GM21528 (cell line): ENCODE measurements at regions not wholly inside any gene's neighbourhood (a gene's known extent, or its start where the extent isn't known, plus 50 kb on each side); places are given as distances from the start of the nearest gene placed in this dataset.

Experiments used
- ATAC-seq: cut with Tn5 transposase; IDR thresholded peaks from one replicate; pipeline ENCODE4 v1.9.1; 2021; ENCODE audit warnings: mild to moderate bottlenecking, moderate library complexity; ENCODE audit not compliant: unreplicated experiment, low FRiP score

GRCh38 chr9:82206946-82207345 is 218.4 kb downstream of the SPATA31D1 start:
- ATAC-seq = no peak

GRCh38 chr9:82208741-82209450 is 220.3 kb downstream of the SPATA31D1 start:
- ATAC-seq = no peak

GRCh38 chr9:82209797-82210470 is 221.4 kb downstream of the SPATA31D1 start:
- no peak for ATAC-seq

- ATAC-seq = no peak
Observed at GRCh38 chr9:82212885-82213284, 224.3 kb downstream of the SPATA31D1 start.

GRCh38 chr9:82216435-82216834 is 227.9 kb downstream of the SPATA31D1 start:
- ATAC-seq = no peak

GRCh38 chr9:82223442-82223841 is 234.9 kb downstream of the SPATA31D1 start:
- ATAC-seq = no peak

GRCh38 chr9:82231411-82231810 is 242.8 kb downstream of the SPATA31D1 start:
- ATAC-seq = no peak

GRCh38 chr9:82234160-82234943 is 245.8 kb downstream of the SPATA31D1 start:
- no peak for ATAC-seq

GRCh38 chr9:82242285-82242963 is 253.9 kb downstream of the SPATA31D1 start:
- ATAC-seq = no peak

- no peak for ATAC-seq
Observed at GRCh38 chr9:82247318-82247717, 258.7 kb downstream of the SPATA31D1 start.

GRCh38 chr9:82252116-82252515 is 263.5 kb downstream of the SPATA31D1 start:
- no peak for ATAC-seq

- no peak for ATAC-seq
Observed at GRCh38 chr9:82254646-82255367, 266.2 kb downstream of the SPATA31D1 start.

GRCh38 chr9:82255481-82256176 is 267.1 kb downstream of the SPATA31D1 start:
- no peak for ATAC-seq

- no peak for ATAC-seq
Observed at GRCh38 chr9:82260691-82261090, 272.1 kb downstream of the SPATA31D1 start.

- no peak for ATAC-seq
Observed at GRCh38 chr9:82263619-82264018, 275.0 kb downstream of the SPATA31D1 start.

GRCh38 chr9:82271106-82271561 is 282.6 kb downstream of the SPATA31D1 start:
- no peak for ATAC-seq

- ATAC-seq = no peak
Observed at GRCh38 chr9:82273121-82273520, 284.5 kb downstream of the SPATA31D1 start.

- no peak for ATAC-seq
Observed at GRCh38 chr9:82275258-82275927, 286.8 kb downstream of the SPATA31D1 start.

GRCh38 chr9:82281066-82281465 is 292.5 kb downstream of the SPATA31D1 start:
- ATAC-seq = no peak
